Mucosa of rectum (tissue), 2 donors: ENCODE measurements at regions not wholly inside any gene's neighbourhood (a gene's known extent, or its start where the extent isn't known, plus 50 kb on each side); places are given as distances from the start of the nearest gene placed in this dataset.
A peak's percentile ranks its signal among the peaks of the same experiment; 100 is the strongest.

ENCODE experiments used
- H3K27ac ChIP-seq, 2 donors: one replicate each; pipeline ENCODE4 v1.7.0; 2013; ENCODE audit warnings: inconsistent platforms in 2 of 2, low read depth in 2 of 2, low read length in 2 of 2
- H3K27me3 ChIP-seq, 2 donors: one replicate each; pipeline ENCODE4 v1.7.0; 2013; ENCODE audit warnings: low read length in 2 of 2; ENCODE audit not compliant: control insufficient read depth in 2 of 2, insufficient read depth in 2 of 2
- H3K36me3 ChIP-seq, 2 donors: one replicate each; pipeline ENCODE4 v1.7.0; 2013; ENCODE audit warnings: low read length in 2 of 2; ENCODE audit not compliant: control insufficient read depth in 2 of 2, insufficient read depth in 2 of 2
- H3K4me1 ChIP-seq, 2 donors: one replicate each; pipeline ENCODE4 v1.7.0; 2013; ENCODE audit warnings: low read length in 2 of 2, mild to moderate bottlenecking in 1 of 2; ENCODE audit not compliant: control insufficient read depth in 2 of 2, insufficient read depth in 2 of 2
- H3K4me3 ChIP-seq, 2 donors: one replicate each; pipeline ENCODE4 v1.7.0; 2013; ENCODE audit warnings: low read length in 2 of 2
- H3K9ac ChIP-seq, 2 donors: one replicate each; pipeline ENCODE4 v1.7.0; 2013; ENCODE audit warnings: low read length in 2 of 2, low read depth in 1 of 2, mild to moderate bottlenecking in 1 of 2
- H3K9me3 ChIP-seq, 2 donors: one replicate each; pipeline ENCODE4 v1.7.0; 2013; ENCODE audit warnings: low read length in 2 of 2; ENCODE audit not compliant: control insufficient read depth in 2 of 2
- donor health status: healthy.
- donor health status: Normal muscosa, but diverticular disease.

DNA sequence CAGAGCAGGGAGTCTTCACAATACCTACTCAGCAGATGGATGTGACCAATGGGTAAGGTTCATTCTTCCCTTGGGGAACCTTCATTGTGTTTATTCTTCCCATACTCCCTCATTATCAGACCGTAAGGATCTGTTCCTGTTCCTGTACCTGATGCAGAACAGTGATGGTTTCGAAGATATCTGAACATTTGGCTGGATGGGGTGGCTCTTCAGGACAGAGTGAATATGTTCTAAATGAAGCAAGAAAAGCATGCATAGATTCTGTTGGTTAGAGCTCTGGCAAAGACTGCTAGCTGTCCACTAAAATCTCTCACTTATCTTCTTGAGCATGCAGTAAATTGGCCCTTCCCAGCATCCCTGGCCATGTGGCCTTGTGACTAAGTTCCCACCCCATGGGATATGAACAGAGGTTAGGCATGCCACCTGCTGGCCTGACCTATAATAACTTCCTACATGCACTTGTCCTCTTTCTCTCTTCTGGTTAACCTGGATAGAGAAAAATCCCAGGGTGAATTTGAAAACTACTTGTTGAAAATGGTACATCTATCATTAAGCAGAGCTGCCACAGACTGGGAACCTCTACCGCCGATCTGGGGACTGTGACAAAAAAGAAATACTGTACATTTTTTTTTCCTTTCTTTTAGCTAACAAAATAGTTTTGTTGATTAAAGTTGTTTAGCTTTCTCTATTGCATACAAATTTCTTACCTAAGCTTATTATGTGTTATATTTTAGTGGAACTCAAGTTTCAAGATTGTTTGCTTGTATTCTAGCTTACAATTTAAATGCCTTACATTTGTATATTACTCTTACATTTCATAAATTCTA lies 60.0 kb upstream of the BANK1 start:
- Histone ChIP-seq H3K4me3 (no peak overlapping the region), H3K27ac (no peak overlapping the region), H3K27me3 (no peaks in the 10 kb centered on the region), H3K9ac (no peak overlapping the region), H3K4me1 (no peaks in the 10 kb centered on the region), H3K9me3 (no peaks in the 10 kb centered on the region), H3K36me3 (no peaks in the 10 kb centered on the region)

DNA sequence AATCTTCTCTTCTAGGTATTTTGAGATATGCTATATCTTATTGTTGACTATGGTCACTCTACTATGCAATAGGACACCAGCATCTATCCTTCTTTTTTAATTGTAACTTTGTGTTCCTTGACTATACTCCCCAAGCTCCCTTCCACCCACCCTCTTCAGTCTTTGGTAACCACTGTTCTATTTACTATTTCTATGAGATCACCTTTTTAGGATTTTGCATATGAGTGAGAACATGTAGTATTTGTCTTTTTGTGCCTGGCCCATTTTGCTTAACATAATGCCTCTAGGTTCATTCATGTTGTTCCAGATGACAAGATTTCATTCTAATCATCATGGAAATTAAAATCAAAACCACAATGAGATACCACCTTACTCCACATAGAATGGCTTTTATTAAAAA lies 63.3 kb upstream of the BANK1 start:
- H3K4me1 ChIP-seq = no peaks in the 10 kb centered on the region
- H3K27ac ChIP-seq = no peak overlapping the region
- no peaks in the 10 kb centered on the region for H3K36me3 ChIP-seq
- H3K9me3 ChIP-seq = no peaks in the 10 kb centered on the region
- H3K4me3 ChIP-seq = no peak overlapping the region
- no peaks in the 10 kb centered on the region for H3K27me3 ChIP-seq
- H3K9ac ChIP-seq = no peak overlapping the region

GRCh38 chr4:101724093-101724492 lies 66.4 kb upstream of the BANK1 start:
- Histone ChIP-seq H3K9ac (no peak overlapping the region), H3K27ac (no peak overlapping the region), H3K27me3 (no peaks in the 10 kb centered on the region), H3K36me3 (no peaks in the 10 kb centered on the region), H3K9me3 (no peaks in the 10 kb centered on the region), H3K4me1 (no peaks in the 10 kb centered on the region), H3K4me3 (peak overlapping the region in 1 of 2 donors; percentile 26)

- no peak overlapping the region for H3K27ac ChIP-seq
- no peaks in the 10 kb centered on the region for H3K9me3 ChIP-seq
- H3K27me3 ChIP-seq = no peaks in the 10 kb centered on the region
- H3K36me3 ChIP-seq = no peaks in the 10 kb centered on the region
- H3K4me1 ChIP-seq = no peaks in the 10 kb centered on the region
- no peak overlapping the region for H3K9ac ChIP-seq
- H3K4me3 ChIP-seq = no peak overlapping the region
Measured at GRCh38 chr4:101718810-101719209, 71.7 kb upstream of the BANK1 start.

- H3K36me3 ChIP-seq = no peaks in the 10 kb centered on the region
- no peak overlapping the region for H3K27ac ChIP-seq
- no peak overlapping the region for H3K9ac ChIP-seq
- no peak overlapping the region for H3K4me3 ChIP-seq
- no peaks in the 10 kb centered on the region for H3K4me1 ChIP-seq
- H3K9me3 ChIP-seq = peaks cover 0 to under 1% of the 10 kb centered on the region in 2 donors
- no peaks in the 10 kb centered on the region for H3K27me3 ChIP-seq
Measured at GRCh38 chr4:101711590-101712260, 78.8 kb upstream of the BANK1 start.

- H3K27ac ChIP-seq = no peak overlapping the region
- H3K4me3 ChIP-seq = no peak overlapping the region
- no peaks in the 10 kb centered on the region for H3K27me3 ChIP-seq
- H3K4me1 ChIP-seq = no peaks in the 10 kb centered on the region
- no peaks in the 10 kb centered on the region for H3K36me3 ChIP-seq
- H3K9me3 ChIP-seq = peaks cover 0 to 4% of the 10 kb centered on the region in 2 donors
- H3K9ac ChIP-seq = no peak overlapping the region
Measured at GRCh38 chr4:101710806-101711205, 79.7 kb upstream of the BANK1 start.

DNA sequence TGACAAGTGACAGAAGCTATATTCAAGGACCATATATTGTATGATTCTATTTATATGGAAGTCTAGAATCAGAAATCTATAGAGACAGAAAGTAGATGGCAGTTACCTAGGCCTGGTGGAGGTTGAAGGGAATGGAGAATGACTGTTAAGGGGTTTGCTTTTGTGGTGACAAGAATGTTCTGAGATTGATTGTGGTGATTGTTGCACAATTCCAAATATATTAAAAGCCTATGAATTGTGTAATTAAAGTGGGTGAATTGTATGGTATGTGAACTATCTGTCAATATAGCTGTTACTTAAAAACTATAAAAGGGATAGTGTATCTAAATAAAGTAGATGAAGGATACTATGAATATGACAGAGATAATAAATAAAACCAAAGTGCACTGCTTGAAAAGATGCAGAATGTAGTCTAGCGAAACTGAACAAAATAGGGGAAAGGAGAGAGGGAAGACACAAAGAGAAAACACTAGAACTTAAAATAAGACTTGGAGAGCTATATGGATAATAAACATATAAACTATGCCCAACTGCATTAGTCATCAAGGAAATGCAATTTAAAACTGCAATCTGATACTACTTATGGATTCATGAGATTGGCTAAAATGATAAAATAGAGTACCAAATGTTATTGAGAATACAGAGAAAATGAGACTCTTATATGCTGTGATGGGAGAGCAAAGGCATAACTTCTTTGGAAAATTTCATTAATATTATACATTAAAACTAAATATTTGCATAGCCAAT lies 82.1 kb upstream of the BANK1 start:
- H3K4me1 ChIP-seq = no peaks in the 10 kb centered on the region
- peaks cover 0 to 4% of the 10 kb centered on the region in 2 donors for H3K9me3 ChIP-seq
- H3K36me3 ChIP-seq = no peaks in the 10 kb centered on the region
- H3K9ac ChIP-seq = no peak overlapping the region
- H3K4me3 ChIP-seq = no peak overlapping the region
- no peaks in the 10 kb centered on the region for H3K27me3 ChIP-seq
- H3K27ac ChIP-seq = no peak overlapping the region

DNA sequence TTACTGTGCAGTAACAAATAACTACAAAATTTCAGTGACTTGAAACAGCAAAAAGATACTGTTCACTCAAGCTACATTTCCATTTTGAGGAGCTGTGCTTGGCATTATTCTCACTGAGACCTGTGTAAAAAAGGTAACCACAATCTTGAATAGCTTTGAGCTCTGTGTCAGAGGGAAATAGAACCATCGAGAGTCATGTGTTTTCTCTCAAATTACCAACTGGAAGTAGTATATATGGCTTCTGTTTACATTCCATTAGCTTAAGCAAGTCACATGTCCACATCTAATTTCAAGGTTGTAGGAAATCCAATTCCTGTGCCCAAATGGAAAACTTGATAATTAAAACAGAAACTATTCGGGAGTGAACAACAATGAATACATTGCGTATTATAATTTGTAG lies 82.9 kb upstream of the BANK1 start:
- no peak overlapping the region for H3K4me3 ChIP-seq
- no peaks in the 10 kb centered on the region for H3K4me1 ChIP-seq
- no peak overlapping the region for H3K27ac ChIP-seq
- no peak overlapping the region for H3K9ac ChIP-seq
- H3K36me3 ChIP-seq = no peaks in the 10 kb centered on the region
- peaks cover 0 to 4% of the 10 kb centered on the region in 2 donors for H3K9me3 ChIP-seq
- H3K27me3 ChIP-seq = no peaks in the 10 kb centered on the region

DNA sequence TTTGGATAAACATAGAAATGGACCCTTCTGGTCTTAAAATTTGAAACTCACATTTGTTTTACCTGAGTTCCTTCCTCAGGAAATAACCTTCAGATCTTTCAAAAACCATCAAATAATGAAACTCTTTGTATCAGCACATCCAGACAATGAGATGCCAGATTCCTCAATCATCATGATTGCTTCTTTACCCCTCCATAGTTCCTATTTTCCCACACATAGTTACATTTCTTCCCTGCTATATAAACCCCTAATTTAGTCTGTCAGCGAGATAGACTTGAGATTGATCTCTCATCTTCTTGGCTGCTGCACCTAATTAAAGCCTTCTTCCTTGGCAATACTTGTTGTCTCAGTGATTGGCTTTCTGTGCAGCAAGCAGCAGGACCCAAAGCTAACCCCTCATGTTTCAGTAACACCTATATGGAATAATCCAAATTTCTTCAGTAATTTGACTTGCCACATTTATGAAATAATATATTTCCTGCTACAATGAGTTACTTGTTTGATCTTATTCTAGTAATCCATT lies 83.9 kb upstream of the BANK1 start:
- H3K4me1 ChIP-seq = no peaks in the 10 kb centered on the region
- no peak overlapping the region for H3K4me3 ChIP-seq
- peaks cover 0 to 4% of the 10 kb centered on the region in 2 donors for H3K9me3 ChIP-seq
- H3K36me3 ChIP-seq = no peaks in the 10 kb centered on the region
- no peak overlapping the region for H3K27ac ChIP-seq
- H3K9ac ChIP-seq = no peak overlapping the region
- no peaks in the 10 kb centered on the region for H3K27me3 ChIP-seq

GRCh38 chr4:101701551-101701950 lies 89.0 kb upstream of the BANK1 start:
- Histone ChIP-seq H3K9ac (no peak overlapping the region), H3K27me3 (no peaks in the 10 kb centered on the region), H3K27ac (no peak overlapping the region), H3K36me3 (no peaks in the 10 kb centered on the region), H3K9me3 (peaks cover 0 to 2% of the 10 kb centered on the region in 2 donors), H3K4me3 (no peak overlapping the region), H3K4me1 (no peaks in the 10 kb centered on the region)
